Esophagus squamous epithelium (tissue), 5 donors: ENCODE measurements at regions not wholly inside any gene's neighbourhood (a gene's known extent, or its start where the extent isn't known, plus 50 kb on each side); places are given as distances from the start of the nearest gene placed in this dataset.

Experiments
- DNase-seq: peaks from one replicate; lab custom pipeline; 2025; lab: John Stamatoyannopoulos, UW
- H3K27ac ChIP-seq, 4 donors: fragments of 200-600 bp; sonication (generic); one replicate each; pipeline ENCODE4 v1.5.1; 2016 to 2019; ENCODE audit warnings: mild to moderate bottlenecking in 1 of 4
- H3K27me3 ChIP-seq, 4 donors: fragments of 200-600 bp; sonication (generic); 1 replicate in 3 of 4; 2 replicates in 1 of 4; pipeline versions ENCODE4 v1.5.1 to v1.6.0; 2017 to 2021; ENCODE audit warnings: antibody characterized with exemption in 1 of 4
- H3K36me3 ChIP-seq, 3 donors: fragments of 200-600 bp; sonication (generic); one replicate each; pipeline ENCODE4 v1.5.1; 2016 to 2019
- H3K4me1 ChIP-seq, 3 donors: fragments of 200-600 bp; sonication (generic); one replicate each; pipeline ENCODE4 v1.5.1; 2017 to 2019
- H3K4me3 ChIP-seq, 4 donors: fragments of 200-600 bp; sonication (generic); 1 replicate in 3 of 4; 2 replicates in 1 of 4; pipeline ENCODE4 v1.5.1; 2016 to 2019; ENCODE audit warnings: mild to moderate bottlenecking in 2 of 4, moderate library complexity in 1 of 4
- H3K9me3 ChIP-seq, 3 donors: fragments of 200-600 bp; sonication (generic); one replicate each; pipeline ENCODE4 v1.5.1; 2016 to 2019
- POLR2A ChIP-seq, 4 donors: fragments of 450-650 bp; IDR thresholded peaks; one replicate each; pipeline ENCODE4 v1.6.1; 2017; ENCODE audit warnings: antibody characterized with exemption in 4 of 4, mild to moderate bottlenecking in 4 of 4, moderate library complexity in 3 of 4
- WGBS, 2 donors: methylation state at CpG; one replicate each; pipeline ENCODE4 v1.1.5; 2018; 5-methylcytosine and 5-hydroxymethylcytosine counted together
- intact Hi-C: fragments of 100-400 bp; cut with DNase I; formaldehyde crosslinking; loops from one replicate; pipeline ENCODE4 v1.15.0; 2022
- TF ChIP-seq, protein P1 (sequence below), 6 experiments: fragments of 450-650 bp in 4 of 6; fragments of 200-600 bp in 2 of 6; sonication (generic) in 2 of 6; IDR thresholded peaks; one replicate each; pipeline ENCODE4 v1.5.1; 2016 to 2019; ENCODE audit warnings: antibody characterized with exemption in 6 of 6, mild to moderate bottlenecking in 4 of 6, moderate library complexity in 4 of 6
- donor health status: DM: yes; HTN: yes; CAD: no.

GRCh38 chr18:73749304-73749703 lies 398.3 kb downstream of the FBXO15 start:
- no peaks in the 10 kb centered on the region for H3K36me3 ChIP-seq
- no peak for TF ChIP-seq POLR2A (IDR thresholded peaks at IDR 0.05)
- TF ChIP-seq, protein P1, sequence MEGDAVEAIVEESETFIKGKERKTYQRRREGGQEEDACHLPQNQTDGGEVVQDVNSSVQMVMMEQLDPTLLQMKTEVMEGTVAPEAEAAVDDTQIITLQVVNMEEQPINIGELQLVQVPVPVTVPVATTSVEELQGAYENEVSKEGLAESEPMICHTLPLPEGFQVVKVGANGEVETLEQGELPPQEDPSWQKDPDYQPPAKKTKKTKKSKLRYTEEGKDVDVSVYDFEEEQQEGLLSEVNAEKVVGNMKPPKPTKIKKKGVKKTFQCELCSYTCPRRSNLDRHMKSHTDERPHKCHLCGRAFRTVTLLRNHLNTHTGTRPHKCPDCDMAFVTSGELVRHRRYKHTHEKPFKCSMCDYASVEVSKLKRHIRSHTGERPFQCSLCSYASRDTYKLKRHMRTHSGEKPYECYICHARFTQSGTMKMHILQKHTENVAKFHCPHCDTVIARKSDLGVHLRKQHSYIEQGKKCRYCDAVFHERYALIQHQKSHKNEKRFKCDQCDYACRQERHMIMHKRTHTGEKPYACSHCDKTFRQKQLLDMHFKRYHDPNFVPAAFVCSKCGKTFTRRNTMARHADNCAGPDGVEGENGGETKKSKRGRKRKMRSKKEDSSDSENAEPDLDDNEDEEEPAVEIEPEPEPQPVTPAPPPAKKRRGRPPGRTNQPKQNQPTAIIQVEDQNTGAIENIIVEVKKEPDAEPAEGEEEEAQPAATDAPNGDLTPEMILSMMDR (IDR thresholded peaks at IDR 0.05), result no peak
- intact Hi-C loops, result no loop called here
- H3K4me1 ChIP-seq, result no peaks in the 10 kb centered on the region
- DNase-seq, result no peak
- no peaks in the 10 kb centered on the region for H3K27me3 ChIP-seq
- H3K27ac ChIP-seq, result no peak overlapping the region
- WGBS, 2 donors, result 48 to 58% methylated on average over 2 of the region's 2 CpGs
- no peak overlapping the region for H3K4me3 ChIP-seq
- H3K9me3 ChIP-seq, result no peaks in the 10 kb centered on the region

DNA sequence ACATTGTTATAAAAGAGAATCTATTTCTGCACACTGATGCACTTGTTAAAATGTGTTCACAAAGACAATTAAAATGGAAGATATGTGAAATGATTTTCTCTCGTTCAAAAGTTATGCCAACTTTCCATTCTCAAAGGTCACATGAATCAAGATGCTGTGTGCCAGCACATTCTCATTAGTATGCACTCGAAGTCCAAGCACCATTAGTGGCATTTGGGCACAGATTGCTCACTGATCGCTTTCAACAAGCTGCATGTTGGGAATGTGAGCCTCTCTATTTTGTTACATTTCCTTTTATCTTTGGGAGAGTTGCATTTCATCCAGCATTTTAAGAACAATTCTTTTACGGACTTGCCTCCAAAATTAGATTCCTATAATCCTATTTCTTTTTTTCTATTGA lies 398.9 kb downstream of the FBXO15 start:
- TF ChIP-seq POLR2A (IDR thresholded peaks at IDR 0.05), result no peak
- TF ChIP-seq, protein P1 (IDR thresholded peaks at IDR 0.05), result no peak
- H3K9me3 ChIP-seq, result no peaks in the 10 kb centered on the region
- intact Hi-C loops, result no loop called here
- no peak for DNase-seq
- H3K4me3 ChIP-seq, result no peak overlapping the region
- 68 to 77% methylated on average over 4 of the region's 4 CpGs for WGBS, 2 donors
- no peaks in the 10 kb centered on the region for H3K36me3 ChIP-seq
- no peaks in the 10 kb centered on the region for H3K27me3 ChIP-seq
- H3K4me1 ChIP-seq, result no peaks in the 10 kb centered on the region
- H3K27ac ChIP-seq, result no peak overlapping the region

DNA sequence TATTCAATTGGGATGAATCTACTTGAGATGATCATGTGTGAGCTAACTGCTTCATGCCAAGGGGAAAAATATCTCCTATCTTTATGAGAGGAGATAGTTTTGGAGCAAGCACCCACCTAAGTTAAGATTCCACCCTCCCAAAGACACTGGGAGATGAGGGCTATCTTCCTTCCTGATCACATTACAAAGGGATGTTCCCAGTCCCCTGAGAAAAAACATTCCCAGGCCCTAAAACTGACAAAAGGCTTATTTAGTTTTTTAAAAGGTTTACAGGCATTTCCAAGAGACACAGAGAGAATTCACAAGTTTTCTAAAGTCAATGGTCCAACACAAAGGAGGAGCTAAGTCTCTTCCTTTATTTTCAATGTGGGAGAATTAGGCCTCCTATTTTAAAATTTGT lies 401.5 kb downstream of the FBXO15 start:
- Histone ChIP-seq H3K27me3 (no peaks in the 10 kb centered on the region), H3K27ac (no peak overlapping the region), H3K4me3 (no peak overlapping the region), H3K36me3 (no peaks in the 10 kb centered on the region), H3K9me3 (no peaks in the 10 kb centered on the region), H3K4me1 (no peaks in the 10 kb centered on the region)
- intact Hi-C loops, result no loop called here
- TF ChIP-seq, protein P1 (IDR thresholded peaks at IDR 0.05), result no peak
- TF ChIP-seq POLR2A (IDR thresholded peaks at IDR 0.05), result no peak
- no peak for DNase-seq

DNA sequence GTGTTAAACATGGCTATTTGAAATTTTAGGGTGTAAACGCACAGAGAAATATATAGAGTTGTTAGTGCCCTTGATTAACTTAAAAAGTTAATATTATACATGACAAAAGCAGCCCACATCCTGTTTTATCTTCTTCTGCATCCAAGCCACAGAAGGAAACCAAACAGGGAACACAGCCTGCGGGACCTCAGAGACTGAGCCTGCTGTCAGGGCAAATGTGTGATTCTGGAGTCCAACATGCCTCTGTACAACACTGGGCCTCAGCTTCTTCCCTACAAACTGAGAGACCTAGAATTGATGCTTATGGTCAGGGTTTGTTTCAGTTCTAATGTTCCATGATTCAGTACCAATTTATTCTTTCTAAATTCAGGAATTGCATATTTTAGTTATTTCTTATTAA lies 404.7 kb downstream of the FBXO15 start:
- H3K36me3 ChIP-seq, result no peaks in the 10 kb centered on the region
- no peak overlapping the region for H3K27ac ChIP-seq
- DNase-seq, result no peak
- no peaks in the 10 kb centered on the region for H3K27me3 ChIP-seq
- no peaks in the 10 kb centered on the region for H3K4me1 ChIP-seq
- no peak overlapping the region for H3K4me3 ChIP-seq
- no peaks in the 10 kb centered on the region for H3K9me3 ChIP-seq
- intact Hi-C loops, result no loop called here
- 39 to 42% methylated on average over 2 of the region's 2 CpGs for WGBS, 2 donors
- TF ChIP-seq, protein P1 (IDR thresholded peaks at IDR 0.05), result no peak

- Histone ChIP-seq H3K9me3 (no peaks in the 10 kb centered on the region), H3K27ac (no peak overlapping the region), H3K27me3 (no peaks in the 10 kb centered on the region), H3K36me3 (no peaks in the 10 kb centered on the region), H3K4me1 (no peaks in the 10 kb centered on the region), H3K4me3 (no peak overlapping the region)
- no peak for TF ChIP-seq POLR2A (IDR thresholded peaks at IDR 0.05)
- TF ChIP-seq, protein P1 (IDR thresholded peaks at IDR 0.05), result no peak
- intact Hi-C loops, result no loop called here
- DNase-seq, result no peak
- WGBS, 2 donors, result 53 to 58% methylated on average over 4 of the region's 4 CpGs
Observed at GRCh38 chr18:73741946-73742345, 405.7 kb downstream of the FBXO15 start.
